ENCODE measurements at regions not wholly inside any gene's neighbourhood (a gene's known extent, or its start where the extent isn't known, plus 50 kb on each side); places are given as distances from the start of the nearest gene placed in this dataset.

DNA sequence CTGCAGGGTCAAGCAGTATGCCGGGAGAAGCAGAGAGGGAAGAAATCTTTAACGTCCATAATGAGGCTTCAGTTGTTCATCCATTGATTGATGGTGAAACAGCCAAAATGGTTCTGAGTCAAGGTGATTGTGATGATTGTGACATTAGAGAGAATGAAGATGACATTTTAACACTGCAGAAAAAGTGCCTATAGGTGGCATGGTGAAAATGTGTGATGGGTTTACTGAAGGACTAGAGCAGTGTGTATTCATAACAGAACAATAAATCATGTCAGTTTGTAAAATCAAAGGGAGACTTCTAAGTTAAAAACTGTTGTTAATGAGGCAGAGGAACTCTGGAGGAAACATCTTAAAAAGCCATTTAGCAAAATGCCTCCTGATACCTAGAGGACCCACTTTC lies 57.7 kb upstream of the CAND1 start:
- Histone ChIP-seq H3K4me1 (ENCODE audit: control insufficient read depth, insufficient read depth, low read length, unreplicated experiment) (no peaks in the 10 kb centered on the region), H3K27ac (ENCODE audit: low read depth, low read length) (no peak overlapping the region), H2AFZ (ENCODE audit: low read length, unreplicated experiment) (no peak overlapping the region), H3K36me3 (ENCODE audit: insufficient read depth, low read length) (no peaks in the 10 kb centered on the region), H3K4me3 (ENCODE audit: low read depth, low read length) (no peak overlapping the region), H3K27me3 (ENCODE audit: insufficient read depth, low read length) (peaks cover 61% of the 10 kb centered on the region), H3K79me2 (ENCODE audit: control insufficient read depth, insufficient read depth, low read length, unreplicated experiment) (no peaks in the 10 kb centered on the region)

DNA sequence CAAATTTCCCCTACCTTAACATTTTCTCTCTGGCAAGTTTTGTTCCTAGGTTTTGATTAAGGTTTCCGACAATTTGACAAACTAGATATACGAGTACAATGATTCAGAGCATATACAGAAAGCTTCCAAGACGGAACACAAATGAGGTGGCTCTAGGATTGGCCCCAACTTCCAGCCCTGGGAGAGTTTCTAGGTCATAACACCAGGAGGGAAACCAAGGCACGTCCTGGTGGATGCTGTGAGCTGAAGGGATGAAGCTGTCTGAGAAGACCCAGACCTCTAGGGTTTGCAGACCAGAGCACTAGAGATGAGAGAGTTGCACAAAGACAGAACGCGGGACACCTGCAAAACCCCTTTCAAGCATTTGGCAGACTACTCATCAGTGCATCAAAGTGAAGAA lies 51.5 kb upstream of the CAND1 start:
- peaks cover 45% of the 10 kb centered on the region for H3K27me3 ChIP-seq (ENCODE audit: insufficient read depth, low read length)
- H3K4me1 ChIP-seq (ENCODE audit: control insufficient read depth, insufficient read depth, low read length, unreplicated experiment) = no peaks in the 10 kb centered on the region
- no peak overlapping the region for H2AFZ ChIP-seq (ENCODE audit: low read length, unreplicated experiment)
- no peaks in the 10 kb centered on the region for H3K36me3 ChIP-seq (ENCODE audit: insufficient read depth, low read length)
- H3K27ac ChIP-seq (ENCODE audit: low read depth, low read length) = no peak overlapping the region
- H3K79me2 ChIP-seq (ENCODE audit: control insufficient read depth, insufficient read depth, low read length, unreplicated experiment) = no peaks in the 10 kb centered on the region
- H3K4me3 ChIP-seq (ENCODE audit: low read depth, low read length) = no peak overlapping the region

All from ACC112 (cell line).